GM12865 (cell line): ENCODE measurements at regions not wholly inside any gene's neighbourhood (a gene's known extent, or its start where the extent isn't known, plus 50 kb on each side); places are given as distances from the start of the nearest gene placed in this dataset.
A peak's percentile ranks its signal among the peaks of the same experiment; 100 is the strongest.

Experiments
- DNase-seq: peaks from one replicate; pipeline ENCODE4 v3.0.0; 2010; ENCODE audit warnings: low read depth
- H3K4me3 ChIP-seq: 2 replicates; pipeline ENCODE4 v1.5.1; 2011; ENCODE audit warnings: mild to moderate bottlenecking, low read depth, low read length, control low read depth
- TF ChIP-seq, protein P1 (sequence below): IDR thresholded peaks from 2 replicates; pipeline ENCODE4 v1.5.1; 2011; ENCODE audit warnings: low read length, control low read depth, low read depth, inconsistent platforms; ENCODE audit not compliant: insufficient read depth; ENCODE audit errors: missing control alignments

DNA sequence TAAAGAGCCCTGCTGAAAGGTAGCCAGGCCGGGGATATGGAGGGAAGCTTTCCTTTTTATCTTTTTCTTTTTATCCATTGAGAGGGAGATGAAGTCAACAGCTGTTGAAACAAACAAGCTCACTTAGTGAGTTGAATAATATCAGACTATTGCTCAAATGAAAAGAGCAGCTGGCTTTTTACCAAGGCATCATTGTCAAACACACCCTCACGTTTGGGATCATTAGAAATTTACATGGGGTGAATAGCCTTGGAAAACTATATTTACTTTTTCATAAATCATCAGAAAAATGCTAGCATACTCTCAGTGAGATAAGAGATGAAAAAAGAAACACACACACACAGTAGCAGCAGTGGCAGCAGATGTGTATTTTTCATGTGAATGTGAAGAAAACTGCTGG, 71.5 kb upstream of the HNMT start:
- H3K4me3 ChIP-seq: no peak overlapping the region
- DNase-seq: no peak
- TF ChIP-seq, protein P1, sequence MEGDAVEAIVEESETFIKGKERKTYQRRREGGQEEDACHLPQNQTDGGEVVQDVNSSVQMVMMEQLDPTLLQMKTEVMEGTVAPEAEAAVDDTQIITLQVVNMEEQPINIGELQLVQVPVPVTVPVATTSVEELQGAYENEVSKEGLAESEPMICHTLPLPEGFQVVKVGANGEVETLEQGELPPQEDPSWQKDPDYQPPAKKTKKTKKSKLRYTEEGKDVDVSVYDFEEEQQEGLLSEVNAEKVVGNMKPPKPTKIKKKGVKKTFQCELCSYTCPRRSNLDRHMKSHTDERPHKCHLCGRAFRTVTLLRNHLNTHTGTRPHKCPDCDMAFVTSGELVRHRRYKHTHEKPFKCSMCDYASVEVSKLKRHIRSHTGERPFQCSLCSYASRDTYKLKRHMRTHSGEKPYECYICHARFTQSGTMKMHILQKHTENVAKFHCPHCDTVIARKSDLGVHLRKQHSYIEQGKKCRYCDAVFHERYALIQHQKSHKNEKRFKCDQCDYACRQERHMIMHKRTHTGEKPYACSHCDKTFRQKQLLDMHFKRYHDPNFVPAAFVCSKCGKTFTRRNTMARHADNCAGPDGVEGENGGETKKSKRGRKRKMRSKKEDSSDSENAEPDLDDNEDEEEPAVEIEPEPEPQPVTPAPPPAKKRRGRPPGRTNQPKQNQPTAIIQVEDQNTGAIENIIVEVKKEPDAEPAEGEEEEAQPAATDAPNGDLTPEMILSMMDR: no peak

DNA sequence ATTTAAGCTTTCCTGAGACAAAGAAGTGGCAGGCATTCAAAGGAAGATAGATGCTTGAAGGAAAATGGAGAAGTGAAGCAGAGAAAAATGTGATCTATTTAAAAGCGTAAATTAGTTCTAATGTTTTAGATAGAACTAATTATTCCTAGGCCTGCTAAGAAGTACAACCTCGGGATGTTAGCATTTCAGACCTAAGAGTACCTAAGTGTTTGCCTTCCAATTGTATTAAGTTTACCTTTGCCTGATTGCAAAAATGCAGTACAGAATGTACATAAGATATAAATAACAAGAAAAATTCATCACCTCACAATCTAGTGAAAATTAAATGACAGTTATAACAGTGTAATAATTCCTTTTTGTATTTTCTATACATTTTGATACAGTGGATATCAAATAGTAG, 71.1 kb upstream of the HNMT start:
- no peak overlapping the region for H3K4me3 ChIP-seq
- no peak for DNase-seq
- TF ChIP-seq, protein P1: no peak

DNA sequence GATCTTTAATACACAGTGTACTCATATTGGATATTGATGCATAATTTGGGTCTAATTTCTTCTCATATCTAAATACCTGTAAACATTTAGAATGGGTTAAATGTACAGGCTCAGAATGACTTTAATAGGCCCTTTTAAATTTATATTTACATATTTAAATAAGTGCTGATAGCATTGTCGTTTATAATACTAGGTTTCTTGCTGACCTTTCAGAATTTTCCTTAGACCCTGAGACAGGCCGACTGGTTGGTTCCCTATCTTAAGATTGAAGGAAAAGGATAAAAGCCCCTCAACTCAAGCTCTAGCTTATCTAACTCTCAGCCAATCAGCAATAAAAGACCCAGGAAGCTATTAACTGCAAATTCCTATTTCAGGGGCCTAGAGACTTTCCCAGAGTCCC, 67.8 kb upstream of the HNMT start:
- TF ChIP-seq, protein P1: no peak
- no peak overlapping the region for H3K4me3 ChIP-seq
- no peak for DNase-seq

DNA sequence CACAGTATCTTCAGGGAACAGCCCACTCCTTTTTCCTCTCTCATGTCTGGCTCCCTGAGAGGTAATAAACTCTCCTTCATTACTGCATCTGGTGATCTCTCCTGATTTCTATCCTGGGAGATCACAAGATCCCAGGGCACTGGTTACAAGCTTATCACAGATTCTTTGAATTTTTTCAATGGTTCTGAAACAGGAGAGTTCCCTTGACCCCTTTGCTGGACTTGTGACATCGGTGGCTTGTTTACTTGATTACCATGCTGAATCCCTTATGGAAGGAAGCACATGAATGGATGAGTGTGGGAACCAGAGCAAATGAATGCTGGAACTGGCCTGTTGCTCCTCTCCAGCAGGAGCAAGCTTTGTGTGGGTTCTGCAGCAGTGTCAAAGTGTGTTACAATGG, 67.2 kb upstream of the HNMT start:
- no peak overlapping the region for H3K4me3 ChIP-seq
- TF ChIP-seq, protein P1: no peak
- DNase-seq: no peak

DNA sequence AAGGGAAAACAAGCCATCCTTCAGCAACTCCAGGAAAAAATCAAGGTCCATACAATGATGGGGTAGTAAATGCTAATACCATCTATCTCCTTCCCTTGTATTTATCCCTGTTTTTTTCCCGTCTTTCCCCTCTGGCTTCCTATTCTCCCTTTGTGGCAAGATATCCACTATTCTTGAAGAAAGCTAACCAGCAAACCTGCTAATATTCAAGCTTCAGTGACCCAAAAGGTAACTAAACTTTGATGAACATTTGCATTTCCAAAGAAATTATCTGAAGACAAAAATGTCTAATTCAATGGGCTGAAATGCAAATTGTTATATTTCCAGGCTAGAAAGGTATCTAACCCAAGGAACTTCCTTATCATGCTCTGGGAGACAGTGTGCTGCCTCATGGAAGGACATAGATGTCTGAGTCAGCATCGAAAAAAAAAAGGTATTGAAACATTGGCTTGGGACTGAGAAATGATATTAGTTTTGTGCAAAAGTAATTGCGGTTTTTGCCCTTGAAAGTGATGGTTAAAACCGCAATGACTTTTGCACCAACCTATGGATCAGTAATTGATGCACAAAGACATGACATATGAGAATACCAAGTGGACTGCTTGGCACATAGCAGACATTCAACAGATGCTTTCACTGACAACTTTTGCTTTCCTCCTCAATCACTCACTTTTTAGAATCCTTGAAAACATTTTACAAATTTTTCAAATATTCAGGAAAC, 63.7 kb upstream of the HNMT start:
- no peak for DNase-seq
- TF ChIP-seq, protein P1: no peak
- no peak overlapping the region for H3K4me3 ChIP-seq

DNA sequence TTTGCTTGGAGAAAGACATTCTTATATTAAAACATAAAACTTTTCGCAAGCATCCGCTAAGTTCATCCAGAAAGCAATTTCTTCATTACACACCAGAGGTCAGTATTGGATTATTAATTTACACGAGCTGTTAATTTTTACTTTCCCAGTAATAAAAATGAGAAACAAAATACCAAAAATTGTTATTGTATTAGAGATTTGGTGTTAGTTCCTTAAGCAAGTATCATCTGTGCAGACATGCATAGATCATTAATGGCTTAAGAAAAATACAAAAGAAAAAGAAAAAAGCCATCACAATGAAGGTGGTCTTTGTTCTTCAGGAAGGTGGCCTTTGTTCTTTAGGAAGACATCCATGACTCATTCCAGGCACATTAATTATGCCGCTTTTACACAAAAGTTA, 53.6 kb upstream of the HNMT start:
- peak; percentile 12 for DNase-seq
- TF ChIP-seq, protein P1: peak; percentile 21
- H3K4me3 ChIP-seq: no peak overlapping the region

DNA sequence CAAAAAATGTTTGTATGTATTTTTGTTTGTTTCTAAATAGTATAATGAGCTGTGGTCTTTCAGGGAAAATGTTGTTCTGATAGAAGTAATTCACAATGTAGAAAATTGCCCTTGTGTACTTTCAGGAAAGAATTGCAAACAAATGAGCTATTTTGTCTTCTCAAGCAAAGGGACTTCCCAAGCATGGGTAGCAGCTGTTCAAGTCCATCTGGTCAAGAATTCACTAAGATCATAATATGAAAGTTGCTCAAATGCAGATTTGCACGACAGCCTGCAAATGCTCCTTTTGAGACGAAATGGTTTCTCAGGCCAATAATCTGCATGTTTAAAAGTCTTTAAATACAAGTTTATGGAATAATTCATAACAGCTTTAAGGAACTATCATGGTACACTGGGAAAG, 51.9 kb upstream of the HNMT start:
- DNase-seq: peak; percentile 57
- TF ChIP-seq, protein P1: no peak
- H3K4me3 ChIP-seq: no peak overlapping the region
